Stomach (tissue), 4 donors: ENCODE measurements at regions not wholly inside any gene's neighbourhood (a gene's known extent, or its start where the extent isn't known, plus 50 kb on each side); places are given as distances from the start of the nearest gene placed in this dataset.
"Not testable (repeated sequence)": the region's sequence is repeated elsewhere in the genome, so short reads cannot be mapped to it uniquely, and the experiment has no call there.

Experiments used
- POLR2AphosphoS5 ChIP-seq, 3 donors: sonication (generic); formaldehyde crosslinking; IDR thresholded peaks; one replicate each; pipeline ENCODE4 v1.6.1; 2016; ENCODE audit warnings: antibody characterized with exemption in 3 of 3
- TF ChIP-seq, protein P1 (sequence below), 7 experiments: fragments of 450-650 bp in 4 of 7; fragments of 200-600 bp in 3 of 7; sonication (generic) in 3 of 7; IDR thresholded peaks; one replicate each; pipeline ENCODE4 v1.5.1; 2016 to 2019; ENCODE audit warnings: antibody characterized with exemption in 7 of 7, control low read depth in 2 of 7, mild to moderate bottlenecking in 1 of 7

DNA sequence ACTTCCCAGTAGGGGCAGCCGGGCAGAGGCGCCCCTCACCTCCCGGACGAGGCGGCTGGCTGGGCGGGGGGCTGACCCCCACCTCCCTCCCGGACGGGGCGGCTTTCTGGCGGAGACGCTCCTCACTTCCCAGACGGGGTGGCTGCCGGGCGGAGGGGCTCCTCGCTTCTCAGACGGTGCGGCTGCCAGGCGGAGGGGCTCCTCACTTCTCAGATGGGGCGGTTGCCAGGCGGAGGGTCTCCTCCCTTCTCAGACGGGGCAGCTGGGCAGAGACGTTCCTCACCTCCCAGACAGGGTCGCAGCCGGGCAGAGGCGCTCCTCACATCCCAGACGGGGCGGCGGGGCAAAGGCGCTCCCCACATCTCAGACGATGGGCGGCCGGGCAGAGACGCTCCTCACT lies 407.8 kb downstream of the GPAT3 start:
- TF ChIP-seq, protein P1, sequence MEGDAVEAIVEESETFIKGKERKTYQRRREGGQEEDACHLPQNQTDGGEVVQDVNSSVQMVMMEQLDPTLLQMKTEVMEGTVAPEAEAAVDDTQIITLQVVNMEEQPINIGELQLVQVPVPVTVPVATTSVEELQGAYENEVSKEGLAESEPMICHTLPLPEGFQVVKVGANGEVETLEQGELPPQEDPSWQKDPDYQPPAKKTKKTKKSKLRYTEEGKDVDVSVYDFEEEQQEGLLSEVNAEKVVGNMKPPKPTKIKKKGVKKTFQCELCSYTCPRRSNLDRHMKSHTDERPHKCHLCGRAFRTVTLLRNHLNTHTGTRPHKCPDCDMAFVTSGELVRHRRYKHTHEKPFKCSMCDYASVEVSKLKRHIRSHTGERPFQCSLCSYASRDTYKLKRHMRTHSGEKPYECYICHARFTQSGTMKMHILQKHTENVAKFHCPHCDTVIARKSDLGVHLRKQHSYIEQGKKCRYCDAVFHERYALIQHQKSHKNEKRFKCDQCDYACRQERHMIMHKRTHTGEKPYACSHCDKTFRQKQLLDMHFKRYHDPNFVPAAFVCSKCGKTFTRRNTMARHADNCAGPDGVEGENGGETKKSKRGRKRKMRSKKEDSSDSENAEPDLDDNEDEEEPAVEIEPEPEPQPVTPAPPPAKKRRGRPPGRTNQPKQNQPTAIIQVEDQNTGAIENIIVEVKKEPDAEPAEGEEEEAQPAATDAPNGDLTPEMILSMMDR (IDR thresholded peaks at IDR 0.05) = not testable (repeated sequence)
- TF ChIP-seq POLR2AphosphoS5 (IDR thresholded peaks at IDR 0.05) = not testable (repeated sequence)
